ENCODE measurements at regions not wholly inside any gene's neighbourhood (a gene's known extent, or its start where the extent isn't known, plus 50 kb on each side); places are given as distances from the start of the nearest gene placed in this dataset.

- POLR2A ChIA-PET, result no interaction called here
- no peak overlapping the region for H3K4me3 ChIP-seq (replicated peaks in 1 of 2; ENCODE audit: low read depth in 1 of 2, low read length in 2 of 2)
These were observed 438.7 kb upstream of the MIR17HG start for GRCh38 chr13:90908792-90909191.

GRCh38 chr13:90910018-90910639 lies 437.4 kb upstream of the MIR17HG start:
- no peak overlapping the region for H3K4me3 ChIP-seq (replicated peaks in 1 of 2; ENCODE audit: low read depth in 1 of 2, low read length in 2 of 2)
- POLR2A ChIA-PET, result no interaction called here
- no peak overlapping the region for H3K27ac ChIP-seq (ENCODE audit: low read depth, low read length)
- no TSS peak for BruUV-seq (replicated peaks)
- intact Hi-C loops (cut with micrococcal nuclease), result no loop called here
- H3K4me2 ChIP-seq (ENCODE audit: low read length), result no peak overlapping the region
- DNase-seq (ENCODE audit: low read depth, low spot score) (no peak), ATAC-seq (no peak)
- H3K79me2 ChIP-seq (ENCODE audit: insufficient read depth, low read length), result no peaks in the 10 kb centered on the region
- RAD21 ChIA-PET (ENCODE audit: low non-redundant PET in 1 of 2, low total read pairs in 2 of 2, uncharacterized antibody in 2 of 2, unreplicated experiment in 2 of 2), result no interaction called here
- H3K9me2 ChIP-seq (ENCODE audit: insufficient read depth), result no peaks in the 10 kb centered on the region
- H3K4me1 ChIP-seq (ENCODE audit: control insufficient read depth in 1 of 2, insufficient read depth in 2 of 2, low read length in 2 of 2), result no peaks in the 10 kb centered on the region
- no peaks in the 10 kb centered on the region for H4K20me1 ChIP-seq (ENCODE audit: insufficient read depth)
- H3K9ac ChIP-seq (ENCODE audit: low read length), result no peak overlapping the region
- TF ChIP-seq CEBPB (IDR thresholded peaks at IDR 0.05; ENCODE audit: low read depth) (no peak), RAD21 (IDR thresholded peaks at IDR 0.05; ENCODE audit: low read depth) (no peak)
- H2AFZ ChIP-seq (ENCODE audit: low read depth, low read length, poor library complexity, severe bottlenecking), result no peak overlapping the region
- CTCF ChIA-PET, result no interaction called here
- no peaks in the 10 kb centered on the region for H3K36me3 ChIP-seq (ENCODE audit: control insufficient read depth in 1 of 2, insufficient read depth in 2 of 2, low read length in 2 of 2)
- H3K9me3 ChIP-seq (ENCODE audit: control insufficient read depth in 1 of 2, insufficient read depth in 1 of 2, low read depth in 1 of 2, low read length in 2 of 2), result no peaks in the 10 kb centered on the region; a peak in 1 of 4 replicates
- no peaks in the 10 kb centered on the region for H3K27me3 ChIP-seq (ENCODE audit: insufficient read depth, low read length)

More at GRCh38 chr13:90908792-90909191, 438.7 kb upstream of the MIR17HG start:
- no peaks in the 10 kb centered on the region for H3K36me3 ChIP-seq (ENCODE audit: control insufficient read depth in 1 of 2, insufficient read depth in 2 of 2, low read length in 2 of 2)
- no peaks in the 10 kb centered on the region for H4K20me1 ChIP-seq (ENCODE audit: insufficient read depth)
- H3K27ac ChIP-seq (ENCODE audit: low read depth, low read length), result no peak overlapping the region
- H3K27me3 ChIP-seq (ENCODE audit: insufficient read depth, low read length), result no peaks in the 10 kb centered on the region
- H3K9ac ChIP-seq (ENCODE audit: low read length), result no peak overlapping the region
- intact Hi-C loops (cut with micrococcal nuclease), result no loop called here
- ATAC-seq (no peak), DNase-seq (ENCODE audit: low read depth, low spot score) (no peak)
- no peak for TF ChIP-seq POLR2AphosphoS5 (IDR thresholded peaks at IDR 0.05; ENCODE audit: low read depth, low read length)
- TF ChIP-seq ATF3 (IDR thresholded peaks at IDR 0.05), result no peak
- ChIA-PET CTCF (no interaction called here), RAD21 (ENCODE audit: low non-redundant PET in 1 of 2, low total read pairs in 2 of 2, uncharacterized antibody in 2 of 2, unreplicated experiment in 2 of 2) (no interaction called here)
- no peaks in the 10 kb centered on the region; a peak in 1 of 4 replicates for H3K9me3 ChIP-seq (ENCODE audit: control insufficient read depth in 1 of 2, insufficient read depth in 1 of 2, low read depth in 1 of 2, low read length in 2 of 2)
- H2AFZ ChIP-seq (ENCODE audit: low read depth, low read length, poor library complexity, severe bottlenecking), result no peak overlapping the region
- H3K4me2 ChIP-seq (ENCODE audit: low read length), result no peak overlapping the region
- no peaks in the 10 kb centered on the region for H3K9me2 ChIP-seq (ENCODE audit: insufficient read depth)
- no peaks in the 10 kb centered on the region for H3K79me2 ChIP-seq (ENCODE audit: insufficient read depth, low read length)
- H3K4me1 ChIP-seq (ENCODE audit: control insufficient read depth in 1 of 2, insufficient read depth in 2 of 2, low read length in 2 of 2), result no peaks in the 10 kb centered on the region
- no TSS peak for BruUV-seq (replicated peaks)

Data from HCT116 (cell line).